HepG2 (cell line): ENCODE measurements at regions not wholly inside any gene's neighbourhood (a gene's known extent, or its start where the extent isn't known, plus 50 kb on each side); places are given as distances from the start of the nearest gene placed in this dataset.
A peak's percentile ranks its signal among the peaks of the same experiment; 100 is the strongest.

Experiments used
- CCDC6 ChIP-seq: sonication (generic); formaldehyde crosslinking; IDR thresholded peaks from 2 replicates; pipeline ENCODE4 v1.8.1; 2022; ENCODE audit warnings: mild to moderate bottlenecking, missing genetic modification reagents, moderate library complexity
- DPF2 ChIP-seq: sonication (generic); formaldehyde crosslinking; IDR thresholded peaks from 2 replicates; pipeline ENCODE4 v1.4.0; 2020; ENCODE audit warnings: mild to moderate bottlenecking, low read depth, missing genetic modification reagents, borderline replicate concordance
- EZH2 ChIP-seq: conservative IDR thresholded peaks from 2 replicates; pipeline ENCODE4 v1.6.1; 2012; ENCODE audit warnings: mild to moderate bottlenecking, low read depth, low read length, moderate library complexity
- FOXP1 ChIP-seq, 2 experiments: fragments of 450-650 bp in 1 of 2; IDR thresholded peaks; 2 replicates each; pipeline ENCODE4 v1.6.1; 2017 to 2018; ENCODE audit warnings: antibody characterized with exemption in 1 of 2
- ZMYM4 ChIP-seq: sonication (generic); formaldehyde crosslinking; IDR thresholded peaks from 2 replicates; pipeline ENCODE4 v1.8.1; 2023; ENCODE audit warnings: mild to moderate bottlenecking, missing genetic modification reagents
- ZNF264 ChIP-seq: sonication (generic); formaldehyde crosslinking; IDR thresholded peaks from 2 replicates; pipeline ENCODE4 v1.4.0; 2020; ENCODE audit warnings: missing genetic modification reagents
- TF ChIP-seq, protein P1 (sequence below): sonication (generic); formaldehyde crosslinking; IDR thresholded peaks from 2 replicates; pipeline ENCODE4 v1.5.0; 2020; ENCODE audit warnings: missing genetic modification reagents
- TF ChIP-seq, protein P2 (sequence below): sonication (generic); formaldehyde crosslinking; IDR thresholded peaks from 2 replicates; pipeline ENCODE4 v1.8.0; 2022; ENCODE audit warnings: mild to moderate bottlenecking, missing genetic modification reagents, moderate library complexity
- TF ChIP-seq, protein P3 (sequence below): IDR thresholded peaks from 2 replicates; pipeline ENCODE4 v1.6.1; 2016
- TF ChIP-seq, protein P4 (sequence below), 2 experiments: sonication (generic) in 1 of 2; formaldehyde crosslinking in 1 of 2; IDR thresholded peaks; 2 replicates each; pipeline versions ENCODE4 v1.4.0 to v1.6.1; 2018 to 2020; ENCODE audit warnings: missing genetic modification reagents in 2 of 2, borderline replicate concordance in 1 of 2, low read depth in 1 of 2, mild to moderate bottlenecking in 1 of 2, missing biosample characterization in 1 of 2
- TF ChIP-seq, protein P5 (sequence below): sonication (generic); formaldehyde crosslinking; IDR thresholded peaks from 2 replicates; pipeline ENCODE4 v1.5.0; 2020; ENCODE audit warnings: missing genetic modification reagents
- TF ChIP-seq, protein P6 (sequence below), 2 experiments: sonication (generic) in 1 of 2; formaldehyde crosslinking in 1 of 2; IDR thresholded peaks; 2 replicates each; pipeline versions ENCODE4 v1.6.1 to v1.9.0; 2014 to 2022; ENCODE audit warnings: antibody characterized with exemption in 1 of 2, borderline replicate concordance in 1 of 2, inconsistent platforms in 1 of 2, low read depth in 1 of 2, missing genetic modification reagents in 1 of 2
- TF ChIP-seq, protein P7 (sequence below): IDR thresholded peaks from 2 replicates; pipeline ENCODE4 v1.6.1; 2016; ENCODE audit warnings: mild to moderate bottlenecking

DNA sequence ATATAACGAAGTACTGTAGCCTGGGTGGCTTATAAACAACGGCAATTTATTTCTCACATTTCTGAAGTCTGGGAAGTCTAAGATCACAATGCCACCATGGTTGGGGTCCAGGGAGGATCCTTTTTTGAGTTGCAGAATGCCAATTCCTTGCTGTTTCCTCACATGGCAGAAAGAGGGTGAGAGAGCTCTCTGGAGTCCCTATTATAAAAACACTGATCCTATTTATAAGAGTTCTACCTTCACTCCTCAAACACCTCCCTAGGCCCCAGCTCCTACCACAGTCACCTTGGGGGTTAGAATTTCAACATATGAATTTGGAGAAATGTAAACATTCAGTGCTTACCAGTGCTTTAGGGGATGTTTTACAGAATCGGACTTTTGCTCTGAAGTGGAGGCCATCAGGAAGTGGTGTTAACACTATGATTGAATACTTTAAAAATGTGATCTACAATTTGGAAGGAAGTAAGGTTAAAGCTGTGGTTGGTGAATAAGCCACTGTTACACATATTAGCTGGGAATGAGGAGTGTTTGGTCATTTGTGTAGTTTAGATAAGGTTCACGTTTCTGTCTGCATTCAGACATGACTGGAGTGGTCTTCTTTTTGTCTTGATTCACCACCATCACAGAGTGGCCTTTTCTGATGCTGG, 79.9 kb upstream of the SPTLC3 start (continued):
- TF ChIP-seq, protein P1, sequence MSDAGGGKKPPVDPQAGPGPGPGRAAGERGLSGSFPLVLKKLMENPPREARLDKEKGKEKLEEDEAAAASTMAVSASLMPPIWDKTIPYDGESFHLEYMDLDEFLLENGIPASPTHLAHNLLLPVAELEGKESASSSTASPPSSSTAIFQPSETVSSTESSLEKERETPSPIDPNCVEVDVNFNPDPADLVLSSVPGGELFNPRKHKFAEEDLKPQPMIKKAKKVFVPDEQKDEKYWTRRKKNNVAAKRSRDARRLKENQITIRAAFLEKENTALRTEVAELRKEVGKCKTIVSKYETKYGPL (CRISPR knock-in tag): 0 out of 2 replicates have a peak, but pooled peaks have one; percentile 26
- TF ChIP-seq DPF2 (CRISPR knock-in tag): 0 out of 2 replicates have a peak, but pooled peaks have one; percentile 37
- peak; percentile 84 for TF ChIP-seq ZMYM4 (CRISPR knock-in tag)
- TF ChIP-seq EZH2: no peak
- no peak for TF ChIP-seq FOXP1 (IDR thresholded peaks at IDR 0.05)
- TF ChIP-seq FOXP1 (CRISPR knock-in tag; IDR thresholded peaks at IDR 0.05): peak; percentile 83
- TF ChIP-seq, protein P2, sequence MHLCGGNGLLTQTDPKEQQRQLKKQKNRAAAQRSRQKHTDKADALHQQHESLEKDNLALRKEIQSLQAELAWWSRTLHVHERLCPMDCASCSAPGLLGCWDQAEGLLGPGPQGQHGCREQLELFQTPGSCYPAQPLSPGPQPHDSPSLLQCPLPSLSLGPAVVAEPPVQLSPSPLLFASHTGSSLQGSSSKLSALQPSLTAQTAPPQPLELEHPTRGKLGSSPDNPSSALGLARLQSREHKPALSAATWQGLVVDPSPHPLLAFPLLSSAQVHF (CRISPR knock-in tag): no peak
- TF ChIP-seq, protein P3, sequence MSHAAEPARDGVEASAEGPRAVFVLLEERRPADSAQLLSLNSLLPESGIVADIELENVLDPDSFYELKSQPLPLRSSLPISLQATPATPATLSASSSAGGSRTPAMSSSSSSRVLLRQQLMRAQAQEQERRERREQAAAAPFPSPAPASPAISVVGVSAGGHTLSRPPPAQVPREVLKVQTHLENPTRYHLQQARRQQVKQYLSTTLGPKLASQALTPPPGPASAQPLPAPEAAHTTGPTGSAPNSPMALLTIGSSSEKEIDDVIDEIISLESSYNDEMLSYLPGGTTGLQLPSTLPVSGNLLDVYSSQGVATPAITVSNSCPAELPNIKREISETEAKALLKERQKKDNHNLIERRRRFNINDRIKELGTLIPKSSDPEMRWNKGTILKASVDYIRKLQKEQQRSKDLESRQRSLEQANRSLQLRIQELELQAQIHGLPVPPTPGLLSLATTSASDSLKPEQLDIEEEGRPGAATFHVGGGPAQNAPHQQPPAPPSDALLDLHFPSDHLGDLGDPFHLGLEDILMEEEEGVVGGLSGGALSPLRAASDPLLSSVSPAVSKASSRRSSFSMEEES: peak; percentile 34; the same call in 1 of the 2 replicates
- TF ChIP-seq ZNF264 (CRISPR knock-in tag): peak; percentile 88
- TF ChIP-seq, protein P4, sequence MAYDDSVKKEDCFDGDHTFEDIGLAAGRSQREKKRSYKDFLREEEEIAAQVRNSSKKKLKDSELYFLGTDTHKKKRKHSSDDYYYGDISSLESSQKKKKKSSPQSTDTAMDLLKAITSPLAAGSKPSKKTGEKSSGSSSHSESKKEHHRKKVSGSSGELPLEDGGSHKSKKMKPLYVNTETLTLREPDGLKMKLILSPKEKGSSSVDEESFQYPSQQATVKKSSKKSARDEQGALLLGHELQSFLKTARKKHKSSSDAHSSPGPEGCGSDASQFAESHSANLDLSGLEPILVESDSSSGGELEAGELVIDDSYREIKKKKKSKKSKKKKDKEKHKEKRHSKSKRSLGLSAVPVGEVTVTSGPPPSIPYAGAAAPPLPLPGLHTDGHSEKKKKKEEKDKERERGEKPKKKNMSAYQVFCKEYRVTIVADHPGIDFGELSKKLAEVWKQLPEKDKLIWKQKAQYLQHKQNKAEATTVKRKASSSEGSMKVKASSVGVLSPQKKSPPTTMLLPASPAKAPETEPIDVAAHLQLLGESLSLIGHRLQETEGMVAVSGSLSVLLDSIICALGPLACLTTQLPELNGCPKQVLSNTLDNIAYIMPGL (CRISPR knock-in tag; IDR thresholded peaks at IDR 0.05; ENCODE audit: borderline replicate concordance in 1 of 2, low read depth in 1 of 2): peak in 1 of 2 experiments; percentile 53; a peak in 1 of 4 replicates
- TF ChIP-seq, protein P5, sequence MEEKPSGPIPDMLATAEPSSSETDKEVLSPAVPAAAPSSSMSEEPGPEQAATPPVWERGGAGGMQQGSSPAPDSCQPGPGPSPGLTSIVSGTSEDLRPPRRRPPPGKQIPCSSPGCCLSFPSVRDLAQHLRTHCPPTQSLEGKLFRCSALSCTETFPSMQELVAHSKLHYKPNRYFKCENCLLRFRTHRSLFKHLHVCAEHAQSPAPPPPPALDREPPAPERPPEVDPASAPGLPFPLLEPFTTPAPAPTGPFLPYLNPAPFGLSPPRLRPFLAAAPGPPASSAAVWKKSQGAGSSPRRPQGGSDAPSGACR (CRISPR knock-in tag): 0 out of 2 replicates have a peak, but pooled peaks have one; percentile 48
- TF ChIP-seq, protein P6, sequence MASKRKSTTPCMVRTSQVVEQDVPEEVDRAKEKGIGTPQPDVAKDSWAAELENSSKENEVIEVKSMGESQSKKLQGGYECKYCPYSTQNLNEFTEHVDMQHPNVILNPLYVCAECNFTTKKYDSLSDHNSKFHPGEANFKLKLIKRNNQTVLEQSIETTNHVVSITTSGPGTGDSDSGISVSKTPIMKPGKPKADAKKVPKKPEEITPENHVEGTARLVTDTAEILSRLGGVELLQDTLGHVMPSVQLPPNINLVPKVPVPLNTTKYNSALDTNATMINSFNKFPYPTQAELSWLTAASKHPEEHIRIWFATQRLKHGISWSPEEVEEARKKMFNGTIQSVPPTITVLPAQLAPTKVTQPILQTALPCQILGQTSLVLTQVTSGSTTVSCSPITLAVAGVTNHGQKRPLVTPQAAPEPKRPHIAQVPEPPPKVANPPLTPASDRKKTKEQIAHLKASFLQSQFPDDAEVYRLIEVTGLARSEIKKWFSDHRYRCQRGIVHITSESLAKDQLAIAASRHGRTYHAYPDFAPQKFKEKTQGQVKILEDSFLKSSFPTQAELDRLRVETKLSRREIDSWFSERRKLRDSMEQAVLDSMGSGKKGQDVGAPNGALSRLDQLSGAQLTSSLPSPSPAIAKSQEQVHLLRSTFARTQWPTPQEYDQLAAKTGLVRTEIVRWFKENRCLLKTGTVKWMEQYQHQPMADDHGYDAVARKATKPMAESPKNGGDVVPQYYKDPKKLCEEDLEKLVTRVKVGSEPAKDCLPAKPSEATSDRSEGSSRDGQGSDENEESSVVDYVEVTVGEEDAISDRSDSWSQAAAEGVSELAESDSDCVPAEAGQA (IDR thresholded peaks at IDR 0.05; ENCODE audit: low read depth): no peak
- TF ChIP-seq, protein P6 (CRISPR knock-in tag; IDR thresholded peaks at IDR 0.05; ENCODE audit: borderline replicate concordance): peak; percentile 46; the same call in 1 of the 2 replicates
- TF ChIP-seq CCDC6 (CRISPR knock-in tag): peak; percentile 23
- TF ChIP-seq, protein P7, sequence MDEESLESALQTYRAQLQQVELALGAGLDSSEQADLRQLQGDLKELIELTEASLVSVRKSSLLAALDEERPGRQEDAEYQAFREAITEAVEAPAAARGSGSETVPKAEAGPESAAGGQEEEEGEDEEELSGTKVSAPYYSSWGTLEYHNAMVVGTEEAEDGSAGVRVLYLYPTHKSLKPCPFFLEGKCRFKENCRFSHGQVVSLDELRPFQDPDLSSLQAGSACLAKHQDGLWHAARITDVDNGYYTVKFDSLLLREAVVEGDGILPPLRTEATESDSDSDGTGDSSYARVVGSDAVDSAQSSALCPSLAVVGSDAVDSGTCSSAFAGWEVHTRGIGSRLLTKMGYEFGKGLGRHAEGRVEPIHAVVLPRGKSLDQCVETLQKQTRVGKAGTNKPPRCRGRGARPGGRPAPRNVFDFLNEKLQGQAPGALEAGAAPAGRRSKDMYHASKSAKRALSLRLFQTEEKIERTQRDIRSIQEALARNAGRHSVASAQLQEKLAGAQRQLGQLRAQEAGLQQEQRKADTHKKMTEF: peak; percentile 54; the same call in 1 of the 2 replicates
